ENCODE measurements at regions not wholly inside any gene's neighbourhood (a gene's known extent, or its start where the extent isn't known, plus 50 kb on each side); places are given as distances from the start of the nearest gene placed in this dataset.

DNA sequence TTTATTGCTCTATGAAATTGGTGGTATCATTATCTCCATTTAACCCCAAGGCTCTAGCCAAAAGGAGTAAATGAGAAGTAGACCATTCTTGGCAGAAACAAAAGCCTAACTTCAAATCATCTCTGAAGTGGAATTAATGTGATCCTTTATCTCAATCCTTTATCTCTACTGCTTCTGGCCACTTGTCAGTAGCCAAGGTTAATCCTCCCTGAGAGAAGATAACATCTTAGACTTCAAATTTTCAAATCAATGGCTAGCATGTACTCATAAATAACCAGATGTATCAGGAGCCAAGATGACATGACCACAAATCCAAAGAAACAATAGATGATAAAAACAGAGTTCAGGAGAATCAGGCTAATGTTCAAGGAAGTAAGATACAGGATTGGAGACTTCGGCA lies 123.1 kb upstream of the RASSF8 start:
- no peak for DNase-seq

DNA sequence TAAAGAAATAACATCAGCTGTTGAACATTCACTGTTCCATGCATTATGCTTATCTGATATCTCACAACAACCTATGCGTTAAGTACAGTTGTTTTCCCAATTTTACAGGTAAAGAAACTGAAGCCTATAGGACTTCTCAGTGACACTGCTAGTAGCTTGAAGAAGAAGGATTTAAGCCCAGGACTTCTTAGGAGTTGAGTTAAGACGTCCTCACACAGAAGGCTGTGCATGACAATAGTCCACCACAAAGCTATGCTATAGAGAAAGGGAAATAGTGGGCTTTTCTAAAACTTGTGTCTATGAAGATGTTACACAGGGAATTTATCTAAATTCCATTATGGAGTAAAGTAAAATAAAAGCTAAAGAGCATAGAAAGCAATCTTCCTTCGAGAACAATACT lies 120.5 kb upstream of the RASSF8 start:
- DNase-seq: no peak

DNA sequence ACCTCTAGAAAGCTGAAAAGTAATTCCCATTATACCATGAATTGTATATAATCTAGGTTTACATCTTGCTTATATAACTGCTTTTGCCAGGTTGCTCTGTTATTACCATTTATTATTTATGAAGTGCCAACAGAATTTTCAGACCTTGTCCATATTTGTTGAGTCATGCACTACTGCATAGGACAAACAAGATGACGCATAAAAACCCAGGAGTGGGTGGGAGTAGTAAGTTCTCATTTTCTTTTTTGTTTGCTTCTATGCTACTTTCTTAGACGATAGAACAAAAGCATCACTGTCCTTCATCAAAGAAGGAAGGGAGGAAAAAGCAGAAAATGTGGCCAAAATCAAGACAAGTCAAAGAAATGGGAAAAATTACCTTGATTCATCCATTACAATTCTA lies 119.0 kb upstream of the RASSF8 start:
- DNase-seq: peak; percentile 100

DNA sequence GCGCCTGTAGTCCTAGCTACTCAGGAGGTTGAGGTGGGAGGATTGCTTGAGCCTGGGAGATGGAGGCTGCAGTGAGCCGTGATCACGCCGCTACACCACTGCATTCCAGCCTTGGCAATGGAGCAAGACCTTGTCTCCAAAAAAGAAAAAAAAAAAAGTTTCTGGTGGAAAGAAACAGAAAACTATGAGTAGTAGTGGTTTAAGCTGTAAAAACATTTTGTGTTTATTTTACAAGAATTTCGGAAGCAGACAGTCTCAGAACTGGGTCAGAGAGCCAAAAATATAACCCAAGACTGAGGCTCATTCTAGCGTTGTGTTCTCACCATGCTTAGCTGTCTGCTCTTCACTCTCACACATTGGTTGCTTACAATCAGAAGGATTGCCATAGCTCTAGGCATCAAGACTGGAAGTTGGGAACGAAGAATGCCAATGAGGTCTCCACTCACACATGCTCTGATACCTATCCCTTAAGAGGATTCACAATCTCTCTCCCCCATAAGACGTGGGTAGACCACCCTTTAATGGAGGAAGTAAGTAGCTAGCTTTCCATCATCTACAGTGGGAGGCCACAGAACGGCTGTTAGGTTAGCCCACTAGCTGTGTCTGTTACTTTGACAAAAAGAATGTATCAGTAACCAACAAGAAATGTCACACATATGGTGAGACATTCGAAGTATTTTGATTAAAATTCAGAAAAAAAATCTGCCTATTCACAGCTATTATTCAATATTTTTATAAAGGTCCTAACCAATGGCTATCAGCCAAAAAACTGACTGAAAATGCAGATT lies 117.6 kb upstream of the RASSF8 start:
- DNase-seq: no peak

DNA sequence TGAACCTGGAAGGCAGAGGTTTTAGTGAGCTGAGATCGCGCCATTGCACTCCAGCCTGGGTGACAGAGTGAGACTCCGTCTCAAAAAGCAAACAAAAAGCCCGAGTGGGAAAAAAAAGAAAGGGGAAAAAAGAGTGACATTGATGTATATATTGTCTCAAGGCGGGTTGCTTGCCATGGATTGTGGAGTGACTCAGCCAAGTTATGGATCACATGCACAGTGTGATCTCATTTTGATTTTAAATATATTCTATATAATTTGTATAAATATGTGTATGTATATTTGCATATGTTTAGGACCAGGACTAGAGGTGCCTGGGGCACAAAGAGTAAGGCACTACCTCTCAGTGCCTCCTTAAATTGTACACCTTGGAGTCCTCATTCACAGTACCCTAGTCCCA lies 116.2 kb upstream of the RASSF8 start:
- DNase-seq: peak; percentile 90

DNA sequence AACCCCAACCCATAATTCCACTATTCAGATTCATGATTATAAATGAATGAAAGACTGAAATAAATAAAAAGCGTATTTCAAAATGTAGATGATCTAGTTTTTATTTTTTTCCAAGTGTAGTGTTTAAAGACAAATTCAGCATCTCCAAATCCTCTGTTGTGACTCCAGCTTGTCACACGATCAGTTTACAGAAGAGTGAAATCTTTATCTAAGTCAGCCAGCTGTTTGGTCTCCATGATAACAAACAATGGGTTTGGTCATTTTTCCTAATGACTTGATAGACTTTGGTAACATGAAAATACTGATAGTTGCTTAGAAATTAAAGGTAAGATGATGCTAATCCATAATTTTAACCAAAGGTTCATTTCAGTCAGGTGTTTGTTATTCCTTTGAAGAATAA lies 114.5 kb upstream of the RASSF8 start:
- peak; percentile 99 for DNase-seq

DNA sequence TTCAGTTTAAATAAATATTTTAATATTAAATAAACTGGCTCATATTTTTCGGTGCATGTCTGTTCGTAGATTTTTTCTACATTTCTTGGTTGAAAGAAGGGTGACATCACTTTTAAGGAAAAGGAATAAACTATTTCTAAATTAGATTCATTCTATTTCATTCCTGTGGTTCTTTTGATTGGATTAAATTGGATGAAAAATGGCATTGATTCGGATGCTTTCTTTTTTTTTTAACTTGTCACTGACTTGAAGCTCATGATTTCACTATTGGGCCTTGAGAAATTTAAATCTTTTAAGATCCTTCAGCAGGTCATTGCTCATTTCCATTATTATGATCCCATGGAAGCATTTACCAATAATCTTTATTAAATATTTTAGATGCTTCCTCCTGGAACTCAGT lies 113.1 kb upstream of the RASSF8 start:
- DNase-seq: no peak

DNA sequence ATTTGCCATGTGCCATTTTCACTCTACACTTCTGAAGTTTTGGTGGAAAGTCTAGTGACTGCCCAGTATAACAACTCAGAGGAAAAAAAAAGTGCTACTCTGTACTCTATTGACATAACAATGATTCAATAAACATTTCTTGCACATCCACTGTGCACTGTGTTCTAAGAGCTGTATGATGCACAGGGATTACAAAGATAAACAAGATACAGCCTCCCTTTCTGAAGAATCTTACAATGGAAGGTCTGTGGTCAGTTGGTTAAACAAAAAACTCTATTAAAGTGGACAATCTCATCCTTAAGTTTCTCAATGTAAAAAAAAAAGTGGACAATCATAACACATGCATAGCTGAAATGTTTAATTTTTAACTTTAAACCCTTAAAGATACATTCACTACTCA lies 105.7 kb upstream of the RASSF8 start:
- DNase-seq: peak; percentile 97

DNA sequence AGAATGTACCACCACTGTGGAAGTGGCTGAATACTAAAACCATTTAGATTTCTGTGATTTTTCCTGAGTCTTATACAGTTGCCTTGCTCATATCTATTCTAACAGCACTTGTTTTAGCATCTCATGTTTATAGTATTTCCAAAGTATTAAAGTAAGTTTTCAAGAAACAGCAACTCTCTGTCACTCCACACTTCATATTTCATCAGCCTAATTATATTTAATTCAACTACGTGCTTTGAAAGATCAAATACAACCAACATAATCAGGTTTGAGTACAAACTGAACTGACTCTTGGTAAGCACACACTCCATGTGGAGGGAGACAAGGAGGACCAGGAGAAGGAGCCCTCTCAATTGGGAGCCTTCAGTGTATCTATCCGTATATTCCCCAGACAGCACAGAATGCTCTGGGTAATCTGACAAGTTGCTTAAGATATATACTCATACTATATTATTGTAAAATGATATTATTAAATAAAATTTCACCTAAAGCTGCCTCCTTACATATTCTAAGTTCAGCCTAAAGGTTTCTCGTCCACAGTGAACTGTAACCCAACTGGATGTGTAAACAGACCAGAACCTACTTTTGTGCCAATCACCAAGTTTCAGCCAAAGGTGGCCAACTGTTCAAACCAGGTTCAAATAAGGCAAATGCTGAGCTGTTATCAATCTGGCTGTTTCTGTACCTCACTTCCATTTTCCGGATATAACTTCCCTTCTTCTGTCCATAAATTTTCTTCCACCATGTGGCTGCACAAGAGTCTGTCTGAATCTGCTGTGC lies 105.0 kb upstream of the RASSF8 start:
- DNase-seq: peak; percentile 73

DNA sequence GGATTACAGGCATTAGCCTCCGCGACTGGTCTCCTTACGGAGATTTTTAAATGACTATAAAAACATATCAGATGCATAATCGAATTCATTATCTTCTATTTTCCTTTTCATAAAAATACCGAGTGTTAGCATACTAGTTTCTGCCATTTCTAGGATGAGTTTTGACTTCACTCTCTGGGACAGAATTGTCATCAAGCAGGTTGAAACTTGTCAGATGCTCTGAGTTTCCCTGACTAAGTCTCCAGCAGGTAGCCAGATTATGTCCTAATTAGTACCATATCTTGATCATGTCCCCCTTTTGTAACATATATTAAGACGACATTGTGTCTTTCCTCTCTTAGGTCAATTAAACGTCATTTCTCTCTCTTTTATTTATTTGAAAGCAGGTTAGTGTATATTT lies 103.5 kb upstream of the RASSF8 start:
- no peak for DNase-seq

DNA sequence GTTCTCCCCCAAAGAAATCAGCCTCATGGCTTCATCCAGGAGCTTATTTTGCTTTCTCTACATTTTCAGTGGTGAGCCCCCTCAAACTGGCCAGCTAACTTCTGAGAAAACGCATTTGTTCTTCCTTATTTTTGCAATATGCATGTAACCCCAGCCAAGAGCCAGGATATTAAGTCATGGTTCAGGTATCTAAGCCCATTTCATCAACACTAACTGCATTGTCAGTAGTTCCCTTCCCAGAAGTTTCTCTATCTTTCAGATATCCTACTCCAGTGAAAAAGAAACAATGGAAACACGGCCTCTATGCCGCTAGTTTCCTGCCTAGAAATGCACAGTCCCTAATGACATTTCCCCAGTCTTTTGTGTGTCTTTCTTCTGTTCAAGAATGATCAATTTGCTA lies 102.8 kb upstream of the RASSF8 start:
- DNase-seq: no peak

DNA sequence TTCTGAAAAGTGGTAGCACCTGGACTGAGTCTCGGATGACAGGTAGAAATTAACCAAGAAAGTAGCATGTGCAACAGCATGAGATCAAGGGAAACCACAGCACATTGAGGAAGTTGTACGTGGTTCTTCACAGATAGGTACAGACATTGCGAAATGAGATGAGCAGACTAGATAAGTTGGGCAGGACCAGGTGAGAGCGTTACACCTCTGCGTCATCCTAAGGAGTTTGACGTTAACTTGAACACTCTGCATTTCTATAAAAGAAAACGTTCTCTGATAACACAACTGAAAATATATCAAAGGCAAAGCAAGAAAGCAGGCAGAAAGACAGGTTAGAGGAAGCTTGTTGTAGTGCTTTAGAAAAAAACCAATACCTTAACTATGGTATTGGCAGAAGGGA lies 98.5 kb upstream of the RASSF8 start:
- no peak for DNase-seq

DNA sequence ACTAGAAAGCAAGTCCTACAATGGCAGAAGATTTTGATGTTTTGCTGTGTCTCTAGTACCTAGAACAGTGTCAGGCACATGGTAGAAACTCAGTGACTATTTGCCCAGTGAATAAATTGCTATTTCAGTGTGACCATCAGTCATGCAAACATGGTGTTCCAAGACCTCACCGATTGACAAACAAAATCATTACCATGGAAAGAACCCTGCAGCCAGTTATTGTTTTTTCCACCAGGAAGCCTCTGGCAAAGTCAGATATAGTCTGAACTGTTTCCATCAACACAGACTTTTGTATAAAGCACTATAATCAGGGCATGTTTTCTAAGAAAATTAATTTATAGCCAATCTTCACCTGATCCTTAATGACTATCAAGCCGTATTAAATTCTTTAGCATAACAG lies 97.3 kb upstream of the RASSF8 start:
- DNase-seq: no peak

DNA sequence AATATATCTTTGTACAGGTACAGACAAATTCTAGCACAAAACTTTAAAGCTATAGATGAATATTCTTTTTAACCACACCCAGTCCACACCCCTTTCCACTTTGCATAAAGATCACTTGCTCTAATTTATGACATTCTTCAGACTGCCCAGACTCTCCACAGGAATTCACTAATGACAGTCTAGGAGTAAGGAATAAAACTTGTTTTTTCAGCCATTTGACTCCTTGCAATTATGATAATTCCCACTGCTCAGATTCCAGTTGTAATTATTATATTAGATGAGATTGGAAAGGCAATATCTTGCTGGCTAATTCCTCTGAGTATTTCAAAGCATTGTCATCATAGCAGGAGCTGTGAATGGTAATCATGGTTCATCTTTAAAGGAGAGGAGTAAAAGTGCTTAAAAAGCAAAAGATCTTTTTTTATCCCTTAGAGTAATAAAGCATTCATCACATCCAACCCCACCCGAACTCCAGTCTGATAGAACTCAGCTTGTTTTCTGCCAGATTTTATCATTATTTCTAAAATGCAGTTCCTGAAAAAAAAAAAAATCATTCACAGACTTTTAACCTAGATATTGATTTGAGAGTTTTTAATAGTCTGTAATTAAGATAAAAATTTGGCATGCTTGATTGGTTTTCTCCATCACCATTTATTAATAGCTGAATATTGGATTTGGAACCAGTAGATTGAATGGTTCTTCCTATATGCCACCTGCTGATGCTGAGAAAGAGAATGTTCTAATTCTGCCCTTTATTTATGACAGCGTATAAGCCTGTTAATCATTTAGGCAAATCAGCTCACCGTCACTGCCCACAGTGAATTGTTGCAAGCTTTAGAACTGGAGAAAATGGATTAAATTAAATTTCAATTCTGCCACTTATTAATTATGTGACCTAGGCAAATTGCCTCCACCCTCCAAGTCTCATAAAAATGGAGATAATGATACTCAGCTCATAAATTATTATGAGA lies 93.9 kb upstream of the RASSF8 start:
- DNase-seq: no peak

DNA sequence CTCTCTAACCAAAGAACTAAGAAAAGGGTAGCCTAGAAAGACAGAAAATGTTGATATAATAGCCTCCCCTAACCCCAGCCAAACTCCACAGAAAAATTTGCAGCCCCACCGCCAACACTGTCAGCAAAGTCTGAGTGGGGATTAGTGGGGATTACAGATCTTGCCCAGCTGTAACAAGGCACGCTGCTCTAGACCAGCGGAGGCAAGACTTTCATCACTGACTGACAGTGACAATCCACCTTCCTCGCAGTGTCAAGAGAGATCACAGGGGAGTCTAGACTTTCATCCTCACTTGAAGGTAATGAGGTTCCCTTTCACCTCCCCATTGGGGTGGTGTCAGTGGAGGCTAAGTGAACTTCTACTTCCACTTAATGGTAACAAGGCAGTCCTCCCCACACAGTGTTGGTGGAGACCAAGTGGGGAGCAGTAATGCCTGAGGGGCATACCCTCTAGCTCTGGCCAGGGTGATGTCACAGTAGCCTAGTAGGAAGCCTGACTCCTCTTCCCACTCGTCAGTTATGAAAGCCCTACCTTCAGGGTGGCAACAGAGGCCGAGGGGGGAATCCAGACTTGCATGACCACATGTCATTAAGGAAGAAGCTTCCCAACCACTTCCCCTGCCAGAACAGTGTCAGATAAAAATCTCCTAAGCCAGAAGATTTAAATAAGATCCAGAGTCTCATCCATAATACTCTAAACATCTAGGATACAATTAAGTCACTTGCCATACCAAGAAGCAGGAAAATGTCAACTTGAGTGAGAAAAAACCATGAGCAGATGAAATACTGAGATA lies 91.7 kb upstream of the RASSF8 start:
- peak; percentile 70 for DNase-seq

DNA sequence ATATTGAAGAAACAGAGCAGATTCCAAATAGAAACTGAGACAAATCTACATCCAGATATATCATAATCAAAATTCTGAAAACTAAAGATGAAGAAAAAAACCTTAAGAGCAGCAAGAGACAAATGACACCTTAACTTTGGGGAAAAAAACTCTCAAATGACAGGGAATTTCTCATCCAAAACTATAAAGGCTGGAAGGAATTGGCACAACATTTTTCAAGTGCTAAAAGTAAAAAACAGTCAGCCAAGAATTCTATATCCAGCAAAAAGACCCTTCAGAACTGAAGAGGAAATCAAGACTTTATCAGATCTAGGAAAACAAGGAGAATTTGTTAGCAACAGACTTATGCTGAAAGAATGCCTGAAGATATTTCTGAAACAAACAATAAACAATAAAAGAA lies 90.3 kb upstream of the RASSF8 start:
- DNase-seq: no peak

DNA sequence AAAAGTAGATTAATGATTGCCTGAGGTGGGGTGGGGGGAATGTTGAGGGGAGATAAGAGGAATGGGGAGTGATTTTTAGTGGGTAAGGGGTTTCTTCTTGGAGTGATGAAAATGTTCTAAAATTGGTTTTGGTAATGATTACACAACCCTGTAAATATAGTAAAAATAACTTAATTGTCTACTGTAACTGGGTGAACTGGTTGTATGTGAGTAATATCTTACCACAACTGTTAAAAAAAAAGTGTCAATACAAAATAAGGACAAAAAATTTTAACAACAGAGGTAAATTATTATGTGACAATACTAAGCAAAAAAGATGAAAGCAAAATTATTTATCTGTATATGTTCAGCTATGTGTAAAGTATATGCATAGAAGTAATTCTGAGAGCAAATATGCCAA lies 86.3 kb upstream of the RASSF8 start:
- DNase-seq: no peak

DNA sequence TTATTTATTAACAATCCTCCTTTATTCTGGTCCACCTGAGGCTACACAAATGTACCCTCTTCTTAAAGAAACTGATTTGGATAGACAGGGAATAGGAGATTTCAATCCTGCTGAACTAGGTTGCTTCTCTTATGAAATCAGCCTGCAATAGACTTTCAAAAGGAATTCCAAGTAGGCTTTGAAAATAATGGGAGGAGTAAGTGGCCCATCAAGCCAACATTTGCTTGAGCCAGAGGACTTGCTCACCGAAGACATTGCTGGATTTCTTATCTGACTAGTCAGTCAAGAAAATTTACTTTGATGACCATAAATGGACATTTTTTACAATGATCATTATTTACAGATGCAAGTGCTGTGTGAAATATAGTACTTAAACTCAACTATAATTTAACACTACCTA lies 82.8 kb upstream of the RASSF8 start:
- no peak for DNase-seq

DNA sequence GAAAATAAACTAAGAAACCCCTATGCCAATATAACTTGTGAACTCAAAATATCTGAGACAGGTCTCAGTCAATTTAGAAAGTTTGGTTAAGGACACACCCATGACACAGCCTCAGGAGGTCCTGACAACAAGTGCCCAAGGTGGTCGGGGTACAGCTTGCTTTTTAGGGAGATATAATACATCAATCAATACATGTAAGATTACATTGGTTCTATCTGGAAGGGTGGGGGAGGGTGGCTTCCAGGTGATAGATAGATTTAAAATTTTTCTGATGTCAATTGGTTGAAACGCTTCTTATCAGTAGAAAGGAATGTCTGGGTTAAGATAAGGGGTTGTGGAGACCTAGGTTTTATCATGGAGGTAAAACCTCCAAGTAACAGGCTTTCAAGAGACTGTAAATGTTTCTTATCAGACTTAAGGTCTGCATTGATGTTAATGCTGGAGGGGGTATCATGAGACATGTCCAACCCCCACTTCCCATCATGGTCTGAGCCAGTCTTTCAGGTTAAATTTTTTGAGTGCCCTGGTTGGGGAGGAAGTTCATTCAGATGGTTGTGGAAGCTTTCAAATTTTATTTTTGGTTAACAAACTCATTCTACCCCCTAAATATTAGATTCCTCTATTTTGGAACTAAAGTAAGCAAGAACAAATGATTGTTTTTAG lies 82.0 kb upstream of the RASSF8 start:
- no peak for DNase-seq

DNA sequence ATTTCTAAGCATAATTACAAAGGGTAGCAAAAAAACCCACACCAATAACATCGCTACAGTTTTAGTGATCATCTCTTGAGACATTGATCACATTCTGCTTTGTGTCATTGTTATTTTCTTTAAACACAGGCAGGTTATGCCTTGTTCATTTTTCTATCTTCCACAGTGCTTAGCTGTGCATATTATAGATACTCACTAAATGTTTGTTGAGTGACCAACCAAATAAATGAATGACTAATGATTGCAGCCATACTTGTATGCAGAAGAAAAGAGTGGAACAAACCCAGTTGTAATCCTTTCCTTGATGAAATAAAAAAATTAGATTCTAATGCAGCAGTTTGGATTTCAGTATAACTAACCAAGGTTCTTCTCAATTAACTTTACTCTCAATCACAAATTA lies 81.0 kb upstream of the RASSF8 start:
- DNase-seq: no peak

DNA sequence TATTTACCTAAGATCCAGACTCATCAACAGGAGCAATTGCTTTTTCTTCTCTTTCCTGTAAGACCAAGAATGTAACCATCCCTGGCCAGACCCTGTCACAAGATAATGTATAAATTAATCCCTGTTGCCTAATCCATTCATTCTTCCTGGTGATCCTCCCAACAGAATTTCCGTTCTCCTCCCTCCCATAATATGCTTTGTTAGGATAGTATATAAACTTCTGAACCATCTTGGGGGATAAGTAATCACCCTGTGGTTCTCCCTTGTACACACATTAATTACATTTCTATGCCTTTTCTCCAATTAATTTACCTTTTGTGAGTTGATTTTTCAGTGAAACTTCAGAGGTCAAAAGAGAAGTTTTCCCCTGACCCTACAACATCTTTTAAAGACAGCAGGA lies 76.2 kb upstream of the RASSF8 start:
- no peak for DNase-seq

Measured in DMS53 (cell line).